Astrocyte (in vitro differentiated cells and primary cell): ENCODE measurements at regions not wholly inside any gene's neighbourhood (a gene's known extent, or its start where the extent isn't known, plus 50 kb on each side); places are given as distances from the start of the nearest gene placed in this dataset.
A peak's percentile ranks its signal among the peaks of the same experiment; 100 is the strongest.

ENCODE experiments used
- DNase-seq: peaks from one replicate; pipeline ENCODE4 v3.0.0-alpha.2; 2010; ENCODE audit warnings: low read depth
- FAIRE-seq: peaks from 2 replicates; lab custom pipeline; 2011; peaks lifted over from hg19 to GRCh38; lab: Jason Lieb, UNC
- H2AFZ ChIP-seq: 2 replicates; pipeline ENCODE4 v1.6.0; 2012; ENCODE audit warnings: low read depth, low read length, inconsistent platforms
- H3K27ac ChIP-seq: 2 replicates; pipeline ENCODE4 v1.5.1; 2011; ENCODE audit warnings: low read depth, low read length, inconsistent platforms
- H3K27me3 ChIP-seq: 2 replicates; pipeline ENCODE4 v1.6.0; 2011; ENCODE audit warnings: low read length, inconsistent platforms; ENCODE audit not compliant: insufficient read depth
- H3K36me3 ChIP-seq: 2 replicates; pipeline ENCODE4 v1.5.1; 2011; ENCODE audit warnings: low read length, inconsistent platforms; ENCODE audit not compliant: insufficient read depth
- H3K4me1 ChIP-seq: 2 replicates; pipeline ENCODE4 v1.5.1; 2011; ENCODE audit warnings: low read length, inconsistent platforms; ENCODE audit not compliant: insufficient read depth
- H3K4me2 ChIP-seq: 2 replicates; pipeline ENCODE4 v1.6.0; 2012; ENCODE audit warnings: low read length, inconsistent platforms
- H3K4me3 ChIP-seq: 2 replicates; pipeline ENCODE4 v1.5.1; 2011; ENCODE audit warnings: low read depth, mild to moderate bottlenecking, low read length, inconsistent platforms; ENCODE audit not compliant: insufficient read depth
- H3K79me2 ChIP-seq: 2 replicates; pipeline ENCODE4 v1.6.0; 2012; ENCODE audit warnings: mild to moderate bottlenecking, low read length, inconsistent platforms; ENCODE audit not compliant: insufficient read depth
- H3K9ac ChIP-seq: 2 replicates; pipeline ENCODE4 v1.6.0; 2012; ENCODE audit warnings: mild to moderate bottlenecking, low read length, inconsistent platforms
- H3K9me3 ChIP-seq: 2 replicates; pipeline ENCODE4 v1.5.1; 2012; ENCODE audit warnings: low read depth, mild to moderate bottlenecking, low read length, inconsistent platforms; ENCODE audit not compliant: insufficient read depth
- H4K20me1 ChIP-seq: 2 replicates; pipeline ENCODE4 v1.6.0; 2012; ENCODE audit warnings: low read length, inconsistent platforms; ENCODE audit not compliant: insufficient read depth
- H3K27ac Mint-ChIP-seq: one replicate; pipeline ENCODE4 v1.8.0; 2021; ENCODE audit warnings: mild to moderate bottlenecking, mixed read lengths; ENCODE audit not compliant: unreplicated experiment
- H3K27me3 Mint-ChIP-seq: one replicate; pipeline ENCODE4 v1.8.0; 2021; ENCODE audit warnings: low read depth, mixed read lengths; ENCODE audit not compliant: unreplicated experiment
- H3K36me3 Mint-ChIP-seq: one replicate; pipeline ENCODE4 v1.8.0; 2021; ENCODE audit warnings: low read depth, mixed read lengths; ENCODE audit not compliant: unreplicated experiment
- H3K4me1 Mint-ChIP-seq: one replicate; pipeline ENCODE4 v1.8.0; 2021; ENCODE audit warnings: low read depth, mixed read lengths; ENCODE audit not compliant: unreplicated experiment
- H3K4me3 Mint-ChIP-seq: one replicate; pipeline ENCODE4 v1.8.0; 2021; ENCODE audit warnings: mild to moderate bottlenecking, moderate library complexity, mixed read lengths; ENCODE audit not compliant: unreplicated experiment
- H3K9me3 Mint-ChIP-seq: one replicate; pipeline ENCODE4 v1.8.0; 2021; ENCODE audit warnings: mild to moderate bottlenecking, mixed read lengths; ENCODE audit not compliant: unreplicated experiment
- CTCF ChIP-seq: IDR thresholded peaks from 2 replicates; pipeline ENCODE4 v1.5.1; 2011; ENCODE audit warnings: low read depth, mild to moderate bottlenecking, inconsistent platforms, low read length, moderate library complexity; ENCODE audit not compliant: insufficient read depth
- EZH2 ChIP-seq: IDR thresholded peaks from 2 replicates; pipeline ENCODE4 v1.6.1; 2012; ENCODE audit warnings: mild to moderate bottlenecking, low read length, inconsistent platforms; ENCODE audit not compliant: insufficient read depth

- H3K9me3 Mint-ChIP-seq, result peaks cover 2% of the 10 kb centered on the region
- Histone ChIP-seq H3K4me2 (no peak overlapping the region), H3K36me3 (no peaks in the 10 kb centered on the region), H2AFZ (no peak overlapping the region), H3K27ac (no peak overlapping the region), H3K9me3 (no peaks in the 10 kb centered on the region), H3K27me3 (no peaks in the 10 kb centered on the region), H4K20me1 (no peaks in the 10 kb centered on the region), H3K4me1 (no peaks in the 10 kb centered on the region), H3K4me3 (no peak overlapping the region), H3K79me2 (no peaks in the 10 kb centered on the region), H3K9ac (no peak overlapping the region)
- H3K4me1 Mint-ChIP-seq, result peaks cover 3% of the 10 kb centered on the region
- no peak for TF ChIP-seq EZH2
- TF ChIP-seq CTCF, result no peak
- no peak for FAIRE-seq
- H3K27ac Mint-ChIP-seq, result no peak overlapping the region
- no peaks in the 10 kb centered on the region for H3K27me3 Mint-ChIP-seq
- H3K4me3 Mint-ChIP-seq, result no peak overlapping the region
- H3K36me3 Mint-ChIP-seq, result no peaks in the 10 kb centered on the region
- no peak for DNase-seq
Measured at GRCh38 chr3:191008074-191008473, 145.6 kb upstream of the GMNC start.

- peak; percentile 11 for DNase-seq
- H3K79me2 ChIP-seq, result no peaks in the 10 kb centered on the region
Measured at GRCh38 chr3:191005790-191006189, 143.3 kb upstream of the GMNC start.

More at GRCh38 chr3:191005790-191006189, 143.3 kb upstream of the GMNC start:
- Histone ChIP-seq H4K20me1 (no peaks in the 10 kb centered on the region), H3K36me3 (no peaks in the 10 kb centered on the region), H3K4me1 (no peaks in the 10 kb centered on the region), H3K27me3 (no peaks in the 10 kb centered on the region), H3K9me3 (no peaks in the 10 kb centered on the region), H3K27ac (no peak overlapping the region), H3K4me2 (no peak overlapping the region), H2AFZ (peak overlapping the region; percentile 24), H3K9ac (no peak overlapping the region), H3K4me3 (no peak overlapping the region)
- TF ChIP-seq EZH2, result no peak
- TF ChIP-seq CTCF, result no peak
- H3K27me3 Mint-ChIP-seq, result no peaks in the 10 kb centered on the region
- FAIRE-seq, result no peak
- H3K4me3 Mint-ChIP-seq, result no peak overlapping the region
- H3K27ac Mint-ChIP-seq, result peak overlapping the region; percentile 78
- H3K36me3 Mint-ChIP-seq, result no peaks in the 10 kb centered on the region
- no peaks in the 10 kb centered on the region for H3K9me3 Mint-ChIP-seq
- H3K4me1 Mint-ChIP-seq, result peaks cover 3% of the 10 kb centered on the region
